ENCODE measurements at regions not wholly inside any gene's neighbourhood (a gene's known extent, or its start where the extent isn't known, plus 50 kb on each side); places are given as distances from the start of the nearest gene placed in this dataset.

DNA sequence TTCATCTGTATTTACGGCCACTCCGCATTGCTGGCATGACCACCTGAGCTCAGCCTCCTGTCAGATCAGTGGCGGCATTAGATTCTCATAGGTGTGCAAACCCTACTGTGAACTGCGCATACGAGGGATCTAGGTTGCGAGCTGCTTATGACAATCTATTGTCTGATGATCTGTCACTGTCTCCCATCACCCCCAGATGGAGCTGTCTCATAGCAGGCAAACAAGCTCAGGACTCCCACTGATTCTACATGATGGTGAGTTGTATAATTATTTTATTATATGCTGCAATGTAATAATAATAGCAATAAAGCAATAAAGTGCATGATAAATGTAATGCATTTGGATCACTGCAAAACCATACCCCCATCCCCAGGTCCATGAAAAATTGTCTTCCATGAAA is 1172.9 kb upstream of the AUTS2 start:
- TF ChIP-seq, protein P1, sequence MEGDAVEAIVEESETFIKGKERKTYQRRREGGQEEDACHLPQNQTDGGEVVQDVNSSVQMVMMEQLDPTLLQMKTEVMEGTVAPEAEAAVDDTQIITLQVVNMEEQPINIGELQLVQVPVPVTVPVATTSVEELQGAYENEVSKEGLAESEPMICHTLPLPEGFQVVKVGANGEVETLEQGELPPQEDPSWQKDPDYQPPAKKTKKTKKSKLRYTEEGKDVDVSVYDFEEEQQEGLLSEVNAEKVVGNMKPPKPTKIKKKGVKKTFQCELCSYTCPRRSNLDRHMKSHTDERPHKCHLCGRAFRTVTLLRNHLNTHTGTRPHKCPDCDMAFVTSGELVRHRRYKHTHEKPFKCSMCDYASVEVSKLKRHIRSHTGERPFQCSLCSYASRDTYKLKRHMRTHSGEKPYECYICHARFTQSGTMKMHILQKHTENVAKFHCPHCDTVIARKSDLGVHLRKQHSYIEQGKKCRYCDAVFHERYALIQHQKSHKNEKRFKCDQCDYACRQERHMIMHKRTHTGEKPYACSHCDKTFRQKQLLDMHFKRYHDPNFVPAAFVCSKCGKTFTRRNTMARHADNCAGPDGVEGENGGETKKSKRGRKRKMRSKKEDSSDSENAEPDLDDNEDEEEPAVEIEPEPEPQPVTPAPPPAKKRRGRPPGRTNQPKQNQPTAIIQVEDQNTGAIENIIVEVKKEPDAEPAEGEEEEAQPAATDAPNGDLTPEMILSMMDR (IDR thresholded peaks at IDR 0.05; ENCODE audit: low read depth, low read length, poor library complexity, severe bottlenecking): no peak
- TF ChIP-seq EZH2phosphoT487 (IDR thresholded peaks at IDR 0.05; ENCODE audit: borderline replicate concordance, low read length): no peak

Measured in DOHH2 (cell line).